Transverse colon (tissue), 4 donors: ENCODE measurements at regions not wholly inside any gene's neighbourhood (a gene's known extent, or its start where the extent isn't known, plus 50 kb on each side); places are given as distances from the start of the nearest gene placed in this dataset.

Experiments
- CTCF ChIP-seq, 5 experiments: fragments of 200-600 bp in 3 of 5; fragments of 450-650 bp in 2 of 5; sonication (generic) in 3 of 5; IDR thresholded peaks; 1 replicate in 2 of 5; 2 replicates in 3 of 5; pipeline ENCODE4 v1.5.1; 2016 to 2017; ENCODE audit warnings: antibody characterized with exemption in 5 of 5, inconsistent platforms in 3 of 5, mild to moderate bottlenecking in 2 of 5, moderate library complexity in 1 of 5
- EP300 ChIP-seq: sonication (generic); formaldehyde crosslinking; IDR thresholded peaks from one replicate; pipeline ENCODE4 v1.6.1; 2017; ENCODE audit warnings: antibody characterized with exemption, low read depth
- POLR2A ChIP-seq: fragments of 450-650 bp; IDR thresholded peaks from one replicate; pipeline ENCODE4 v1.6.1; 2016; ENCODE audit warnings: antibody characterized with exemption, mild to moderate bottlenecking, moderate library complexity
- POLR2AphosphoS5 ChIP-seq, 3 donors: sonication (generic); formaldehyde crosslinking; IDR thresholded peaks; one replicate each; pipeline ENCODE4 v1.6.1; 2016; ENCODE audit warnings: antibody characterized with exemption in 3 of 3

GRCh38 chr20:40397467-40397866, 291.6 kb downstream of the MAFB start:
- TF ChIP-seq CTCF (IDR thresholded peaks at IDR 0.05) (no peak), EP300 (no peak), POLR2A (no peak), POLR2AphosphoS5 (IDR thresholded peaks at IDR 0.05) (no peak)
